Astrocyte (in vitro differentiated cells and primary cell): ENCODE measurements at regions not wholly inside any gene's neighbourhood (a gene's known extent, or its start where the extent isn't known, plus 50 kb on each side); places are given as distances from the start of the nearest gene placed in this dataset.

Experiments
- DNase-seq: peaks from one replicate; pipeline ENCODE4 v3.0.0-alpha.2; 2010; ENCODE audit warnings: low read depth
- FAIRE-seq: peaks from 2 replicates; lab custom pipeline; 2011; peaks lifted over from hg19 to GRCh38; lab: Jason Lieb, UNC
- H2AFZ ChIP-seq: 2 replicates; pipeline ENCODE4 v1.6.0; 2012; ENCODE audit warnings: low read depth, low read length, inconsistent platforms
- H3K27ac ChIP-seq: 2 replicates; pipeline ENCODE4 v1.5.1; 2011; ENCODE audit warnings: low read depth, low read length, inconsistent platforms
- H3K27me3 ChIP-seq: 2 replicates; pipeline ENCODE4 v1.6.0; 2011; ENCODE audit warnings: low read length, inconsistent platforms; ENCODE audit not compliant: insufficient read depth
- H3K36me3 ChIP-seq: 2 replicates; pipeline ENCODE4 v1.5.1; 2011; ENCODE audit warnings: low read length, inconsistent platforms; ENCODE audit not compliant: insufficient read depth
- H3K4me1 ChIP-seq: 2 replicates; pipeline ENCODE4 v1.5.1; 2011; ENCODE audit warnings: low read length, inconsistent platforms; ENCODE audit not compliant: insufficient read depth
- H3K4me2 ChIP-seq: 2 replicates; pipeline ENCODE4 v1.6.0; 2012; ENCODE audit warnings: low read length, inconsistent platforms
- H3K4me3 ChIP-seq: 2 replicates; pipeline ENCODE4 v1.5.1; 2011; ENCODE audit warnings: low read depth, mild to moderate bottlenecking, low read length, inconsistent platforms; ENCODE audit not compliant: insufficient read depth
- H3K79me2 ChIP-seq: 2 replicates; pipeline ENCODE4 v1.6.0; 2012; ENCODE audit warnings: mild to moderate bottlenecking, low read length, inconsistent platforms; ENCODE audit not compliant: insufficient read depth
- H3K9ac ChIP-seq: 2 replicates; pipeline ENCODE4 v1.6.0; 2012; ENCODE audit warnings: mild to moderate bottlenecking, low read length, inconsistent platforms
- H3K9me3 ChIP-seq: 2 replicates; pipeline ENCODE4 v1.5.1; 2012; ENCODE audit warnings: low read depth, mild to moderate bottlenecking, low read length, inconsistent platforms; ENCODE audit not compliant: insufficient read depth
- H4K20me1 ChIP-seq: 2 replicates; pipeline ENCODE4 v1.6.0; 2012; ENCODE audit warnings: low read length, inconsistent platforms; ENCODE audit not compliant: insufficient read depth
- H3K27ac Mint-ChIP-seq: one replicate; pipeline ENCODE4 v1.8.0; 2021; ENCODE audit warnings: mild to moderate bottlenecking, mixed read lengths; ENCODE audit not compliant: unreplicated experiment
- H3K27me3 Mint-ChIP-seq: one replicate; pipeline ENCODE4 v1.8.0; 2021; ENCODE audit warnings: low read depth, mixed read lengths; ENCODE audit not compliant: unreplicated experiment
- H3K36me3 Mint-ChIP-seq: one replicate; pipeline ENCODE4 v1.8.0; 2021; ENCODE audit warnings: low read depth, mixed read lengths; ENCODE audit not compliant: unreplicated experiment
- H3K4me1 Mint-ChIP-seq: one replicate; pipeline ENCODE4 v1.8.0; 2021; ENCODE audit warnings: low read depth, mixed read lengths; ENCODE audit not compliant: unreplicated experiment
- H3K4me3 Mint-ChIP-seq: one replicate; pipeline ENCODE4 v1.8.0; 2021; ENCODE audit warnings: mild to moderate bottlenecking, moderate library complexity, mixed read lengths; ENCODE audit not compliant: unreplicated experiment
- H3K9me3 Mint-ChIP-seq: one replicate; pipeline ENCODE4 v1.8.0; 2021; ENCODE audit warnings: mild to moderate bottlenecking, mixed read lengths; ENCODE audit not compliant: unreplicated experiment
- EZH2 ChIP-seq: IDR thresholded peaks from 2 replicates; pipeline ENCODE4 v1.6.1; 2012; ENCODE audit warnings: mild to moderate bottlenecking, low read length, inconsistent platforms; ENCODE audit not compliant: insufficient read depth
- TF ChIP-seq, protein P1 (sequence below): IDR thresholded peaks from 2 replicates; pipeline ENCODE4 v1.5.1; 2011; ENCODE audit warnings: low read depth, mild to moderate bottlenecking, inconsistent platforms, low read length, moderate library complexity; ENCODE audit not compliant: insufficient read depth

DNA sequence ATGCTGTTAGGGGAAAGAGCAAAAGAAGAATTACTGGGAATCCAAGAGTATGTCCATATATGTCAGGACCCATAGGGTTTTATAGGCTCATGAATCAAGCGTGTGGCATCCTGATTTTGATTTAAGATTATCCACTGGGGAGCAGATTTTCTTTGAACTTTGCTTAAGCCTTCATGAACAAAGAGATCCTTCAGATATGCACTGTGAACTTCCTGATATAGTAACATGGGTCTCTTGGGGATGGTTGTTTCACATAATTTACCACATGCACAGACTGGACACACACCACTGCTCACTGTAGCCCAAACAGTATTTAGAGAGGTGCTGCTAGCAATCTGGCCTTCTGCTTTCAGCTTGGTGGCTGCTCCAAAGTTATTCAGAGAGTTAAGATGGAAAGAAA is 200.9 kb upstream of the ZPLD1 start:
- Histone ChIP-seq H3K4me3 (no peak overlapping the region), H3K9me3 (no peaks in the 10 kb centered on the region), H3K27ac (no peak overlapping the region), H3K4me2 (no peak overlapping the region), H4K20me1 (no peaks in the 10 kb centered on the region), H3K27me3 (peaks cover 2% of the 10 kb centered on the region), H3K79me2 (no peaks in the 10 kb centered on the region), H3K9ac (no peak overlapping the region), H2AFZ (no peak overlapping the region), H3K36me3 (no peaks in the 10 kb centered on the region), H3K4me1 (no peaks in the 10 kb centered on the region)
- Mint-ChIP-seq H3K4me3 (no peak overlapping the region), H3K4me1 (peaks cover 7% of the 10 kb centered on the region), H3K27ac (no peak overlapping the region), H3K9me3 (no peaks in the 10 kb centered on the region), H3K36me3 (no peaks in the 10 kb centered on the region), H3K27me3 (no peaks in the 10 kb centered on the region)
- FAIRE-seq (no peak), DNase-seq (no peak)
- no peak for TF ChIP-seq EZH2
- TF ChIP-seq, protein P1, sequence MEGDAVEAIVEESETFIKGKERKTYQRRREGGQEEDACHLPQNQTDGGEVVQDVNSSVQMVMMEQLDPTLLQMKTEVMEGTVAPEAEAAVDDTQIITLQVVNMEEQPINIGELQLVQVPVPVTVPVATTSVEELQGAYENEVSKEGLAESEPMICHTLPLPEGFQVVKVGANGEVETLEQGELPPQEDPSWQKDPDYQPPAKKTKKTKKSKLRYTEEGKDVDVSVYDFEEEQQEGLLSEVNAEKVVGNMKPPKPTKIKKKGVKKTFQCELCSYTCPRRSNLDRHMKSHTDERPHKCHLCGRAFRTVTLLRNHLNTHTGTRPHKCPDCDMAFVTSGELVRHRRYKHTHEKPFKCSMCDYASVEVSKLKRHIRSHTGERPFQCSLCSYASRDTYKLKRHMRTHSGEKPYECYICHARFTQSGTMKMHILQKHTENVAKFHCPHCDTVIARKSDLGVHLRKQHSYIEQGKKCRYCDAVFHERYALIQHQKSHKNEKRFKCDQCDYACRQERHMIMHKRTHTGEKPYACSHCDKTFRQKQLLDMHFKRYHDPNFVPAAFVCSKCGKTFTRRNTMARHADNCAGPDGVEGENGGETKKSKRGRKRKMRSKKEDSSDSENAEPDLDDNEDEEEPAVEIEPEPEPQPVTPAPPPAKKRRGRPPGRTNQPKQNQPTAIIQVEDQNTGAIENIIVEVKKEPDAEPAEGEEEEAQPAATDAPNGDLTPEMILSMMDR: no peak

DNA sequence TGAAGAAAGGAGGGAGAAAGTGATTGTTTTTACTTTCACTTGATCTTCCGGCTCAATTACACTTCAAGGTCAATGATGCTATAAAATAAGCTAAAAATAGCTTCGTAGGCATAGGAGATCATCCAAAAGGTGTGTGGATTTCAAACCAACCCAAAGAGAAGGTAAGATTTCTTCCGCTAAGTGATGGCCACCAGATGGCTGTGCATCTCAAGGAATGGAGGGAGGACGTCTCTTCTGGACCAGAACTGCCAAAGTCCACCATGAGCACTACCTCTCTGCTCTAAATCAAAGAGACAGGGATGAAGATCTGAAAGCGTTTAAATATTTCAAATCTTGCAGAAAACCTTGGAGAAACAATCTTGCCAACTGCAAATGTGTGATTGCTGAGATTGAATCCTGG is 199.1 kb upstream of the ZPLD1 start:
- H3K9me3 Mint-ChIP-seq: no peaks in the 10 kb centered on the region
- Histone ChIP-seq H3K27ac (no peak overlapping the region), H3K79me2 (no peaks in the 10 kb centered on the region), H3K9me3 (no peaks in the 10 kb centered on the region), H4K20me1 (no peaks in the 10 kb centered on the region), H3K36me3 (no peaks in the 10 kb centered on the region), H3K4me1 (no peaks in the 10 kb centered on the region), H2AFZ (no peak overlapping the region), H3K4me2 (no peak overlapping the region), H3K27me3 (peaks cover 2% of the 10 kb centered on the region), H3K4me3 (no peak overlapping the region), H3K9ac (no peak overlapping the region)
- no peaks in the 10 kb centered on the region for H3K36me3 Mint-ChIP-seq
- TF ChIP-seq, protein P1: no peak
- no peak for TF ChIP-seq EZH2
- FAIRE-seq: no peak
- H3K27me3 Mint-ChIP-seq: no peaks in the 10 kb centered on the region
- no peak overlapping the region for H3K4me3 Mint-ChIP-seq
- peaks cover 3% of the 10 kb centered on the region for H3K4me1 Mint-ChIP-seq
- no peak for DNase-seq
- no peak overlapping the region for H3K27ac Mint-ChIP-seq

DNA sequence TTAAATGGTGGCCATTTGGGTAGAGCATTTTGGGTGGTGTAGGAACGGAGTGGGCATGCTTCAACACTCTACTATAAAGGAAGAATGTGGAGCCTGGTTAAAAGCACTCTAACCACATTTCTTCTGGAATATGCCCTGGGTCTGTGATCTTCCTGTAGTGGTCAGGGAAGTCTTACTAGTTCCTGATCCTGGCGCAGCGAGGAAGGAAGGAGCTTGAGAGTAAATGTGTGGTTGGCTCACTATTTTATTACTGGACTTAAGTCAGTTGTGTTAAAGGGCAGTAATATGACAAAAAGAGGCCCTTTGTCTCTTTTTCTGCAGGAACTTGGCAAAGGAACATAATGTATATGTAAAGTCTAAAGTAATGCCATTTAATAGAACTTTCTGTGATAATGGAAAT is 197.6 kb upstream of the ZPLD1 start:
- Histone ChIP-seq H3K36me3 (no peaks in the 10 kb centered on the region), H3K9me3 (no peaks in the 10 kb centered on the region), H3K4me1 (no peaks in the 10 kb centered on the region), H3K4me2 (no peak overlapping the region), H4K20me1 (no peaks in the 10 kb centered on the region), H3K27ac (no peak overlapping the region), H3K4me3 (no peak overlapping the region), H2AFZ (no peak overlapping the region), H3K79me2 (no peaks in the 10 kb centered on the region), H3K9ac (no peak overlapping the region), H3K27me3 (no peaks in the 10 kb centered on the region)
- peaks cover 3% of the 10 kb centered on the region for H3K4me1 Mint-ChIP-seq
- no peaks in the 10 kb centered on the region for H3K36me3 Mint-ChIP-seq
- TF ChIP-seq EZH2: no peak
- TF ChIP-seq, protein P1: no peak
- no peak overlapping the region for H3K4me3 Mint-ChIP-seq
- no peak for DNase-seq
- no peak for FAIRE-seq
- H3K27ac Mint-ChIP-seq: no peak overlapping the region
- H3K27me3 Mint-ChIP-seq: no peaks in the 10 kb centered on the region
- peaks cover 2% of the 10 kb centered on the region for H3K9me3 Mint-ChIP-seq
